H1 (cell line): ENCODE measurements at regions not wholly inside any gene's neighbourhood (a gene's known extent, or its start where the extent isn't known, plus 50 kb on each side); places are given as distances from the start of the nearest gene placed in this dataset.

Experiments
- CTCF ChIA-PET: fragments of 300-600 bp; sonication (Branson Sonifier 250); formaldehyde crosslinking; loops from one replicate; lab custom pipeline; 2021; ENCODE audit not compliant: partially characterized antibody; lab: Charles Lee
- POLR2A ChIA-PET: fragments of 300-600 bp; sonication (Branson Sonifier 250); formaldehyde crosslinking; loops from one replicate; lab custom pipeline; 2021; ENCODE audit warnings: inconsistent platforms; ENCODE audit not compliant: partially characterized antibody; lab: Charles Lee
- DNase-seq, 2 experiments: peaks; one replicate each; pipeline versions ENCODE4 v3.0.0 to v3.0.0-alpha.2; 2010 to 2022; ENCODE audit warnings: low spot score in 2 of 2, low read depth in 1 of 2, mixed read lengths in 1 of 2
- FAIRE-seq: peaks from 2 replicates; lab custom pipeline; 2011; peaks lifted over from hg19 to GRCh38; lab: Jason Lieb, UNC
- H2AFZ ChIP-seq: 2 replicates; pipeline ENCODE4 v1.8.1; 2012; ENCODE audit warnings: low read length, inconsistent platforms
- H2AK5ac ChIP-seq: 2 replicates; pipeline ENCODE4 v1.6.1; 2013; ENCODE audit warnings: low read depth, low read length
- H2BK120ac ChIP-seq: replicated peaks from 2 replicates; pipeline ENCODE3; 2013; ENCODE audit warnings: low read depth, low read length, inconsistent platforms
- H2BK12ac ChIP-seq: 2 replicates; pipeline ENCODE4 v1.6.1; 2013; ENCODE audit warnings: low read depth, low read length
- H2BK15ac ChIP-seq: 2 replicates; pipeline ENCODE4 v1.6.1; 2013; ENCODE audit warnings: low read length
- H2BK20ac ChIP-seq: 2 replicates; pipeline ENCODE4 v1.6.1; 2013; ENCODE audit warnings: low read length
- H2BK5ac ChIP-seq: 2 replicates; pipeline ENCODE4 v1.6.1; 2013; ENCODE audit warnings: low read depth, low read length
- H3K14ac ChIP-seq: 2 replicates; pipeline ENCODE4 v1.6.1; 2013; ENCODE audit warnings: inconsistent platforms; ENCODE audit not compliant: insufficient read length
- H3K18ac ChIP-seq: 2 replicates; pipeline ENCODE4 v1.6.1; 2013; ENCODE audit warnings: low read length; ENCODE audit errors: extremely low read depth
- H3K23ac ChIP-seq: 2 replicates; pipeline ENCODE4 v1.6.1; 2013; ENCODE audit warnings: inconsistent platforms; ENCODE audit not compliant: insufficient read length
- H3K23me2 ChIP-seq: 2 replicates; pipeline ENCODE4 v1.6.1; 2013; ENCODE audit warnings: low read depth, low read length
- H3K27ac ChIP-seq: 2 replicates; pipeline ENCODE4 v1.6.1; 2011; ENCODE audit warnings: low read depth, low read length, inconsistent platforms
- H3K27me3 ChIP-seq, 4 experiments: replicated peaks in 1 of 4; 1 replicate in 1 of 4; 2 replicates in 3 of 4; pipeline versions ENCODE4 v1.6.1 to v1.8.1; 2011 to 2013; ENCODE audit warnings: low read length in 3 of 4, mild to moderate bottlenecking in 3 of 4, inconsistent platforms in 2 of 4, mixed read lengths in 2 of 4, moderate library complexity in 1 of 4; ENCODE audit not compliant: control insufficient read depth in 3 of 4, insufficient read depth in 3 of 4; ENCODE audit errors: extremely low read depth in 1 of 4
- H3K36me3 ChIP-seq, 4 experiments: 2 replicates each; pipeline versions ENCODE4 v1.6.1 to v1.8.1; 2011 to 2013; ENCODE audit warnings: mild to moderate bottlenecking in 4 of 4, low read length in 3 of 4, moderate library complexity in 2 of 4, control low read depth in 1 of 4, inconsistent platforms in 1 of 4; ENCODE audit not compliant: insufficient read depth in 4 of 4, control insufficient read depth in 2 of 4
- H3K4ac ChIP-seq: replicated peaks from 2 replicates; pipeline ENCODE3; 2013; ENCODE audit warnings: low read length, low read depth, mixed read lengths, inconsistent platforms; ENCODE audit not compliant: insufficient read length
- H3K4me1 ChIP-seq, 4 experiments: replicated peaks in 1 of 4; 1 replicate in 1 of 4; 2 replicates in 3 of 4; pipeline versions ENCODE4 v1.6.1 to v1.8.1; 2011 to 2013; ENCODE audit warnings: low read length in 3 of 4, inconsistent platforms in 2 of 4, mixed read lengths in 1 of 4; ENCODE audit not compliant: insufficient read depth in 4 of 4, control insufficient read depth in 3 of 4
- H3K4me2 ChIP-seq, 2 experiments: 2 replicates each; pipeline versions ENCODE4 v1.6.1 to v1.8.1; 2011 to 2013; ENCODE audit warnings: low read depth in 2 of 2, low read length in 2 of 2, control low read depth in 1 of 2, inconsistent platforms in 1 of 2, mild to moderate bottlenecking in 1 of 2; ENCODE audit not compliant: insufficient read depth in 1 of 2
- H3K4me3 ChIP-seq, 4 experiments: fragments of 200-600, 300-600 bp in 1 of 4; sonication (generic), shearing (Covaris generic), sonication (Bioruptor Twin) in 1 of 4; 2 replicates each; pipeline versions ENCODE4 v1.5.1 to v1.8.1; 2011 to 2016; ENCODE audit warnings: low read length in 4 of 4, low read depth in 3 of 4, control low read depth in 2 of 4, inconsistent platforms in 2 of 4, mild to moderate bottlenecking in 2 of 4, mixed read lengths in 1 of 4, moderate library complexity in 1 of 4; ENCODE audit not compliant: insufficient read depth in 2 of 4; ENCODE audit errors: extremely low read depth in 1 of 4
- H3K56ac ChIP-seq: replicated peaks from 2 replicates; pipeline ENCODE3; 2013; ENCODE audit warnings: low read depth, mild to moderate bottlenecking, mixed read lengths, low read length, inconsistent platforms; ENCODE audit not compliant: insufficient read length
- H3K79me1 ChIP-seq: 2 replicates; pipeline ENCODE4 v1.6.1; 2013; ENCODE audit warnings: low read depth, low read length, control low read depth
- H3K79me2 ChIP-seq, 2 experiments: 2 replicates each; pipeline versions ENCODE4 v1.6.1 to v1.8.1; 2012 to 2013; ENCODE audit warnings: low read length in 2 of 2, mild to moderate bottlenecking in 2 of 2, inconsistent platforms in 1 of 2; ENCODE audit not compliant: insufficient read depth in 2 of 2, control insufficient read depth in 1 of 2
- H3K9ac ChIP-seq, 4 experiments: replicated peaks in 1 of 4; 1 replicate in 1 of 4; 2 replicates in 3 of 4; pipeline versions ENCODE4 v1.6.1 to v1.8.1; 2011 to 2013; ENCODE audit warnings: low read depth in 3 of 4, low read length in 3 of 4, control low read depth in 2 of 4, mild to moderate bottlenecking in 2 of 4, moderate library complexity in 2 of 4, inconsistent platforms in 1 of 4; ENCODE audit errors: extremely low read depth in 1 of 4
- H3K9me3 ChIP-seq, 2 experiments: 2 replicates each; pipeline versions ENCODE4 v1.6.1 to v1.8.1; 2012 to 2013; ENCODE audit warnings: mild to moderate bottlenecking in 2 of 2, moderate library complexity in 2 of 2, control low read depth in 1 of 2, inconsistent platforms in 1 of 2, low read depth in 1 of 2, low read length in 1 of 2, mixed read lengths in 1 of 2; ENCODE audit not compliant: insufficient read depth in 2 of 2
- H4K20me1 ChIP-seq, 2 experiments: replicated peaks in 1 of 2; 2 replicates each; pipeline versions ENCODE3 to v1.8.1; 2011 to 2013; ENCODE audit warnings: inconsistent platforms in 2 of 2, low read length in 2 of 2, mild to moderate bottlenecking in 1 of 2; ENCODE audit not compliant: insufficient read depth in 2 of 2, control insufficient read depth in 1 of 2
- H4K5ac ChIP-seq: 2 replicates; pipeline ENCODE4 v1.6.1; 2013; ENCODE audit warnings: low read length, low read depth, mixed read lengths, inconsistent platforms; ENCODE audit not compliant: insufficient read length
- H4K8ac ChIP-seq: 2 replicates; pipeline ENCODE4 v1.8.0; 2013; ENCODE audit warnings: mild to moderate bottlenecking, moderate library complexity, low read length, inconsistent platforms; ENCODE audit not compliant: insufficient read depth; ENCODE audit errors: extremely low read depth
- H4K91ac ChIP-seq: replicated peaks from 2 replicates; pipeline ENCODE3; 2013; ENCODE audit warnings: low read length, mixed read lengths, inconsistent platforms; ENCODE audit not compliant: insufficient read length
- BACH1 ChIP-seq: IDR thresholded peaks from 2 replicates; pipeline ENCODE4 v1.6.1; 2012; ENCODE audit warnings: low read length, improper control_type of control experiment
- BCL11A ChIP-seq, 2 experiments: IDR thresholded peaks; one replicate each; pipeline ENCODE4 v1.6.1; 2011; ENCODE audit warnings: low read depth in 2 of 2, low read length in 2 of 2, mild to moderate bottlenecking in 2 of 2
- GABPA ChIP-seq: IDR thresholded peaks from 2 replicates; pipeline ENCODE4 v1.6.1; 2011; ENCODE audit warnings: mild to moderate bottlenecking, low read length, moderate library complexity, borderline replicate concordance; ENCODE audit not compliant: insufficient read depth
- HDAC6 ChIP-seq: IDR thresholded peaks from one replicate; pipeline ENCODE4 v1.7.1; 2012; ENCODE audit warnings: low read depth, mild to moderate bottlenecking, inconsistent platforms, low read length, moderate library complexity
- JUND ChIP-seq: IDR thresholded peaks from 2 replicates; pipeline ENCODE4 v1.6.1; 2011; ENCODE audit warnings: mild to moderate bottlenecking, improper control_type of control experiment, low read length
- KDM1A ChIP-seq: fragments of 200-600, 300-600 bp; sonication (generic); IDR thresholded peaks from 2 replicates; pipeline ENCODE4 v1.7.1; 2016; ENCODE audit warnings: mild to moderate bottlenecking, low read length, borderline replicate concordance
- MAFK ChIP-seq: IDR thresholded peaks from 2 replicates; pipeline ENCODE4 v1.6.1; 2012; ENCODE audit warnings: low read depth, mild to moderate bottlenecking, improper control_type of control experiment, low read length
- NRF1 ChIP-seq: IDR thresholded peaks from 2 replicates; pipeline ENCODE4 v1.6.1; 2011; ENCODE audit warnings: mild to moderate bottlenecking, low read depth, low read length, improper control_type of control experiment
- RBBP5 ChIP-seq: IDR thresholded peaks from 2 replicates; pipeline ENCODE4 v1.7.1; 2012; ENCODE audit warnings: low read depth, mild to moderate bottlenecking, inconsistent platforms, low read length, moderate library complexity, borderline replicate concordance
- RFX5 ChIP-seq: IDR thresholded peaks from 2 replicates; pipeline ENCODE4 v1.6.1; 2011; ENCODE audit warnings: low read depth, low read length, improper control_type of control experiment, borderline replicate concordance
- RNF2 ChIP-seq: fragments of 200-900, 300-1000 bp; sonication (generic); IDR thresholded peaks from 2 replicates; pipeline ENCODE4 v1.7.1; 2016; ENCODE audit warnings: borderline replicate concordance, low read depth, mild to moderate bottlenecking, antibody characterized with exemption, low read length; ENCODE audit not compliant: poor library complexity, severe bottlenecking; ENCODE audit errors: missing control alignments
- SAP30 ChIP-seq: fragments of 300-600 bp; sonication (generic); IDR thresholded peaks from 2 replicates; pipeline ENCODE4 v1.7.1; 2012; ENCODE audit warnings: low read length, moderate library complexity, mild to moderate bottlenecking, inconsistent platforms; ENCODE audit not compliant: insufficient read depth, insufficient replicate concordance
- SRF ChIP-seq: IDR thresholded peaks from 2 replicates; pipeline ENCODE4 v1.6.1; 2011; ENCODE audit warnings: mild to moderate bottlenecking, low read depth, low read length, moderate library complexity
- USF2 ChIP-seq: IDR thresholded peaks from 2 replicates; pipeline ENCODE4 v1.6.1; 2011; ENCODE audit warnings: low read length, improper control_type of control experiment
- WGBS, 2 experiments: shearing (Covaris generic) in 1 of 2; methylation state at CpG; one replicate each; pipeline versions ENCODE4 v1.1.6 to v1.1.7; 2013 to 2015; ENCODE audit warnings: low lambda C conversion rate in 2 of 2, mixed read lengths in 2 of 2, inconsistent platforms in 1 of 2, low coverage in 1 of 2, missing lambda C conversion rate in 1 of 2; ENCODE audit not compliant: insufficient replicate concordance in 2 of 2, insufficient coverage in 1 of 2, insufficient read length in 1 of 2; ENCODE audit errors: extremely low coverage in 1 of 2, missing lambda C conversion rate in 1 of 2; 5-methylcytosine and 5-hydroxymethylcytosine counted together

- Histone ChIP-seq H2BK15ac (no peak overlapping the region), H2BK20ac (no peak overlapping the region), H4K20me1 (no peaks in the 10 kb centered on the region), H3K9me3 (no peaks in the 10 kb centered on the region), H3K4me1 (peaks cover 3 to 12% (median 5%) of the 10 kb centered on the region in 4 experiments; a peak in 5 of 7 replicates), H4K91ac (no peak overlapping the region), H3K27me3 (no peaks in the 10 kb centered on the region), H3K9ac (no peak overlapping the region), H2BK120ac (no peak overlapping the region), H3K27ac (no peak overlapping the region), H3K23ac (no peak overlapping the region), H2BK12ac (no peak overlapping the region), H2AFZ (no peak overlapping the region), H3K23me2 (no peaks in the 10 kb centered on the region), H2AK5ac (no peak overlapping the region), H4K5ac (no peak overlapping the region), H3K4me2 (no peak overlapping the region), H4K8ac (no peak overlapping the region), H3K79me2 (no peaks in the 10 kb centered on the region), H3K56ac (no peak overlapping the region), H3K4me3 (no peak overlapping the region), H3K36me3 (no peaks in the 10 kb centered on the region), H3K14ac (no peak overlapping the region), H3K4ac (no peak overlapping the region), H2BK5ac (no peak overlapping the region), H3K18ac (no peak overlapping the region), H3K79me1 (no peaks in the 10 kb centered on the region)
- 67% methylated on average over 4 of the region's 4 CpGs; no CpG with 5 or more reads in 1 of the 2 experiments for WGBS, 2 experiments
- ChIA-PET CTCF (interaction anchor here (0.6 to 1.3 kb wide), 3 partner anchors 17 to 690 kb away, joined by 3 to 4 read pairs (median 3); no protein-coding TSS in a partner anchor), POLR2A (no interaction called here)
- DNase-seq, result no peak
- no peak for FAIRE-seq
- no peak for TF ChIP-seq BACH1
- TF ChIP-seq GABPA, result no peak
- TF ChIP-seq RFX5, result no peak
- no peak for TF ChIP-seq BCL11A (IDR thresholded peaks at IDR 0.05; ENCODE audit: low read depth in 2 of 2, low read length in 2 of 2)
- no peak for TF ChIP-seq JUND
- no peak for TF ChIP-seq KDM1A
- no peak for TF ChIP-seq RBBP5
- TF ChIP-seq NRF1, result no peak
- no peak for TF ChIP-seq SAP30
- TF ChIP-seq SRF, result no peak
- TF ChIP-seq USF2, result no peak
- TF ChIP-seq MAFK, result no peak
- TF ChIP-seq RNF2, result no peak
- no peak for TF ChIP-seq HDAC6
These were observed 56.1 kb upstream of the ADAMTS9 start for GRCh38 chr3:64743887-64744243.
